Tibial nerve (tissue), 4 donors: ENCODE measurements at regions not wholly inside any gene's neighbourhood (a gene's known extent, or its start where the extent isn't known, plus 50 kb on each side); places are given as distances from the start of the nearest gene placed in this dataset.

Experiments used
- CTCF ChIP-seq, 5 experiments: fragments of 200-600 bp in 3 of 5; fragments of 450-650 bp in 2 of 5; sonication (generic) in 3 of 5; IDR thresholded peaks; one replicate each; pipeline ENCODE4 v1.5.1; 2016 to 2019; ENCODE audit warnings: antibody characterized with exemption in 5 of 5, mild to moderate bottlenecking in 3 of 5, moderate library complexity in 2 of 5
- EP300 ChIP-seq, 2 donors: sonication (generic); formaldehyde crosslinking; IDR thresholded peaks; one replicate each; pipeline ENCODE4 v1.6.1; 2017; ENCODE audit warnings: antibody characterized with exemption in 2 of 2, mild to moderate bottlenecking in 1 of 2
- POLR2A ChIP-seq, 2 donors: fragments of 450-650 bp; IDR thresholded peaks; one replicate each; pipeline ENCODE4 v1.6.1; 2017; ENCODE audit warnings: antibody characterized with exemption in 2 of 2, mild to moderate bottlenecking in 2 of 2, moderate library complexity in 2 of 2

GRCh38 chr4:20101831-20102230 lies 149.9 kb upstream of the SLIT2 start:
- TF ChIP-seq POLR2A (IDR thresholded peaks at IDR 0.05) (no peak), CTCF (IDR thresholded peaks at IDR 0.05) (no peak), EP300 (IDR thresholded peaks at IDR 0.05) (no peak)
